ENCODE measurements at regions not wholly inside any gene's neighbourhood (a gene's known extent, or its start where the extent isn't known, plus 50 kb on each side); places are given as distances from the start of the nearest gene placed in this dataset.

- no TSS peak for BruUV-seq (replicated peaks)
- WGBS (ENCODE audit: low lambda C conversion rate) = 0% methylated on average over 2 of the region's 2 CpGs
- TF ChIP-seq ZNF142 (CRISPR knock-in tag; IDR thresholded peaks at IDR 0.05) = no peak
- no peak for TF ChIP-seq ZUFSP (CRISPR knock-in tag; IDR thresholded peaks at IDR 0.05; ENCODE audit: borderline replicate concordance)
- TF ChIP-seq CHD2 (IDR thresholded peaks at IDR 0.05; ENCODE audit: low read depth, low read length) = no peak
- TF ChIP-seq PBX2 (CRISPR knock-in tag; IDR thresholded peaks at IDR 0.05) = no peak
- TF ChIP-seq ZNF34 (CRISPR knock-in tag; IDR thresholded peaks at IDR 0.05; ENCODE audit: borderline replicate concordance) = no peak
- no peak for TF ChIP-seq ZNF564 (CRISPR knock-in tag; IDR thresholded peaks at IDR 0.05)
- no peak for TF ChIP-seq ZNF496 (CRISPR knock-in tag; IDR thresholded peaks at IDR 0.05; ENCODE audit: insufficient replicate concordance)
- TF ChIP-seq, protein P1, sequence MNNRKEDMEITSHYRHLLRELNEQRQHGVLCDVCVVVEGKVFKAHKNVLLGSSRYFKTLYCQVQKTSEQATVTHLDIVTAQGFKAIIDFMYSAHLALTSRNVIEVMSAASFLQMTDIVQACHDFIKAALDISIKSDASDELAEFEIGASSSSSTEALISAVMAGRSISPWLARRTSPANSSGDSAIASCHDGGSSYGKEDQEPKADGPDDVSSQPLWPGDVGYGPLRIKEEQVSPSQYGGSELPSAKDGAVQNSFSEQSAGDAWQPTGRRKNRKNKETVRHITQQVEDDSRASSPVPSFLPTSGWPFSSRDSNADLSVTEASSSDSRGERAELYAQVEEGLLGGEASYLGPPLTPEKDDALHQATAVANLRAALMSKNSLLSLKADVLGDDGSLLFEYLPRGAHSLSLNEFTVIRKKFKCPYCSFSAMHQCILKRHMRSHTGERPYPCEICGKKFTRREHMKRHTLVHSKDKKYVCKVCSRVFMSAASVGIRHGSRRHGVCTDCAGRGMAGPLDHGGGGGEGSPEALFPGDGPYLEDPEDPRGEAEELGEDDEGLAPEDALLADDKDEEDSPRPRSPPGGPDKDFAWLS (CRISPR knock-in tag; IDR thresholded peaks at IDR 0.05; ENCODE audit: borderline replicate concordance) = no peak
- TF ChIP-seq ZBTB39 (CRISPR knock-in tag; IDR thresholded peaks at IDR 0.05) = no peak
These were observed 166.7 kb upstream of the CHRM3 start for GRCh38 chr1:239219679-239220078.

More at GRCh38 chr1:239219679-239220078, 166.7 kb upstream of the CHRM3 start:
- no peak overlapping the region for H3K9ac ChIP-seq (ENCODE audit: insufficient read depth, low read depth, low read length)
- no peak for ATAC-seq
- ChIA-PET POLR2A (no interaction called here), CTCF (ENCODE audit: low intra/inter-chr PET ratio, low total read pairs) (no interaction called here)
- FAIRE-seq = no peak
- H2AFZ ChIP-seq (ENCODE audit: low read length) = no peak overlapping the region
- no peaks in the 10 kb centered on the region for H3K36me3 ChIP-seq (replicated peaks in 1 of 2; ENCODE audit: control insufficient read depth in 1 of 2, insufficient read depth in 2 of 2, low read length in 2 of 2)
- intact Hi-C loops (cut with micrococcal nuclease; ENCODE audit: unreplicated experiment) = no loop called here
- H3K27me3 ChIP-seq (ENCODE audit: control insufficient read depth in 1 of 2, insufficient read depth in 2 of 2, low read length in 2 of 2) = no peaks in the 10 kb centered on the region
- no peaks in the 10 kb centered on the region for H3K4me1 ChIP-seq (ENCODE audit: insufficient read depth, low read length)
- no peak for DNase-seq (ENCODE audit: low spot score)
- H3K4me3 ChIP-seq (replicated peaks in 1 of 3; ENCODE audit: insufficient read depth in 1 of 3, low read depth in 2 of 3, low read length in 3 of 3) = no peak overlapping the region
- H3K9me3 ChIP-seq (ENCODE audit: low read length) = peaks cover 97% of the 10 kb centered on the region
- H3K79me2 ChIP-seq (ENCODE audit: insufficient read depth, low read length) = no peaks in the 10 kb centered on the region
- no peaks in the 10 kb centered on the region for H4K20me1 ChIP-seq (ENCODE audit: insufficient read depth, low read length)
- in situ Hi-C loops (cut with HindIII; ENCODE audit: extremely low pct_ligation_motif_present, low pct_unique_long_range_greater_than_20kb) = no loop called here
- no peak overlapping the region for H3K4me2 ChIP-seq (ENCODE audit: low read depth, low read length)
- H3K27ac ChIP-seq (ENCODE audit: extremely low read length, insufficient read depth, low read length) = no peak overlapping the region
